NCI-H526 (cell line): ENCODE measurements at regions not wholly inside any gene's neighbourhood (a gene's known extent, or its start where the extent isn't known, plus 50 kb on each side); places are given as distances from the start of the nearest gene placed in this dataset.

ENCODE experiments used
- DNase-seq, 2 experiments: peaks; one replicate each; lab custom pipeline; 2025; lab: John Stamatoyannopoulos, UW

GRCh38 chr2:133768256-133768655 lies 200.0 kb upstream of the NCKAP5 start:
- DNase-seq = no peak

GRCh38 chr2:133768658-133769435 lies 200.6 kb upstream of the NCKAP5 start:
- DNase-seq = no peak

DNA sequence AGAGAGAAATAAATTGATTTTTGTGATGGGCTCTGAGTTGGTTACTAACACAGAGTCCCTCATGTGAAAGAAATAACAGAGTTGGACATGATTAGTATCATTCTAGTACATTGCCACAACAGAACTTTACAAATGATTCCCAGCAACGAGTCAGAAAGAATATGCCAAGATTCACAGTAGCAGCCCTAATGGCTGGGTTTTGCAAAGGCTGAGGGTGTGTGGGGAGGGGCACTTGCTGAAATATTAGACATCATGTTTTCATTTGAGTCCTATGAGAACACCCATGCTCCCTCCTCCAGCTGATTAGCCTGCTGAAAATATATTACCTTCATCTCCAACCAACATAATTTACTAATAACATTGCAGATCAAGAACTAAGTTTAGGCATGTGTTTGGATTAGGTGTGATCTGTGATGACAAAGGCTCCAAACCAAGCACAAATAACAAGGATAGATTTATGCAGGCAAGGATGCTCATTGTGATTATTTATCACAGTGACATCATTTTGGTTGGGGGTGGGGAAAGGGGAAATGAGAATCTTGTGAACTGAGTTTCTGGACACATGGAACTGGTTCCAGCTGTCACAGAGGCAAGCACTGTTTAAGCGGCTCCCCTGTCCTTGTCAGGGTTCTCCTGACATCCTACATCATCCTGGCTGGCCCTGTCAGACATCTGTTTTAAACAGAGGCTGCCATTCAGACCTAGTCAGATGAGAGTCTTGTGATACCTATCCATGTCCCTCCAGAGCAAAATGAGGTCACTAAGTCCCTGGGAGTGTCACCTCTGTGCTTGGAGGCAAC lies 205.8 kb upstream of the NCKAP5 start:
- no peak for DNase-seq

- no peak for DNase-seq
These were observed 206.4 kb upstream of the NCKAP5 start for GRCh38 chr2:133774654-133775015.

DNA sequence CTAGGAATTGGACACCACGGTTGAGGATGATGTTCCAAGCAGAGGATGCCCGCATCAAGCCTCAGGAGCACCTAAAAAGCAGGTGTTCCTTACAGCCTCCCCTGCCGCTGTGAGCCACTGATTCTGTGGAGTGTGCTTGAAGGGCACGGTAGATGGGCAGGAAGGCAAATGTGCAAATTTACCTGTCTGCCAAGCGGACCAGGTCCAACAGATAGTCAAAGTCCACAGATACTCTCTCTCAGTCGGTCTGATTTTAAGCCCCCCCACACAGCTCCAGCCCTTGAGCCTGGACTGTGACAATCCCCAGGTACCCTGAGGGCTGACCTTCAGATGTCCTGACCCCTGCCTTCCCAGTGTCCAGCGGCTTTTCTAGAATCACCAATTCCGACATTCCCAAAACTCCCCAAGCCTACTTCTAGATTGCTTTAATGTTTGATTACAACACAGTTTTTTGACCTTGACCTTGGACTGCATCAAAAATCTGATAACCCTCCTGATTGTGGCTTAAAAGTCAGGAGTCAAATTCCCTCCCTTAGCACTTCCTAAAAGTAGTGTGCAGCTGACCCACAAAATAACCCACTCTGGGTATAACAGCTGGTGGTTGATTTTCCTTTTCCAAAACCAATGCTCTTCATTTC lies 208.8 kb upstream of the NCKAP5 start:
- peak in 1 of 2 experiments; percentile 35 for DNase-seq

- DNase-seq = peak; percentile 82 to 84
These were observed 209.3 kb upstream of the NCKAP5 start for GRCh38 chr2:133777574-133777960.

GRCh38 chr2:133780099-133780996 lies 212.1 kb upstream of the NCKAP5 start:
- peak; percentile 63 to 86 for DNase-seq

DNA sequence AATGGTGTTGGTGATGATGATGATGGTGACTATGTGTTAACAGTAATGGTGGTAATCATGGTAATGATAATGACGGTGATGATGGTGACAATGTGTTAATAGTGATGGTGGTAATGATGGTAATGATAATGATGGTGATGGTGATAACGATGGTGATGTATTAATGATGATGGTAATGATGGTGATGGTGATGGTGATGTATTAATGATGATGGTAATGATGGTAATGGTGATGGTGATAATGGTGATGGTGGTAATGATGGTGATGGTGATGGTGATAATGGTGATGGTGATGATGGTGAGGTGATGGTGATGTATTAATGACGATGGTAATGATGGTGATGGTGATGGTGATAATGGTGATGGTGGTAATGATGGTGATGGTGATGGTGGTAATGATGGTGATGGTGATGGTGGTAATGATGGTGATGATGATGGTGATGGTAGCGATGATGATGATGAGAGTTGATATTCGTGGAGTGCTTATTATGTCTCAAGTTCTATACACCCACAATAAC lies 212.8 kb upstream of the NCKAP5 start:
- DNase-seq = no peak

GRCh38 chr2:133787207-133787606 lies 218.9 kb upstream of the NCKAP5 start:
- DNase-seq = no peak

- no peak for DNase-seq
These were observed 219.4 kb upstream of the NCKAP5 start for GRCh38 chr2:133787651-133788050.

- DNase-seq = no peak
These were observed 220.1 kb upstream of the NCKAP5 start for GRCh38 chr2:133788386-133788785.

DNA sequence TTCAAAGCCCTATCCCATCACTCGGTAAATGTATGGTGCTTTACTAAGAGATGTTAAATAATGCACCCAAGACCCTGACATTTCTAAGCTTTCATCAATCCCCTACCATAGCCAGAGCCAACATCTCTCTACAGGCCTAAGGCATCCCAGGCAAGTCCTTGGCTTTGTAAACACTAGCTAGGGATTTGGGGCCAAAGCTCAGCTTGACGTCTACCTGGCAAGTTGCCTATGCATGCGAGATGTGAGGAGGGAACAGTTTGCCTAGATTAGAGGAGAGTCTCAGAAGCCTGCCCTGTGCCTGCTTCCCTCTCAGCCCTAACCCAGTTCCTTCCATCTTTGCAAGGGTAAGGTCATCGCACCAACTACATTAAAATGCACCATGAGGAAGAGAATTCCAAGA lies 221.5 kb upstream of the NCKAP5 start:
- DNase-seq = no peak

GRCh38 chr2:133790711-133791110 lies 222.4 kb upstream of the NCKAP5 start:
- DNase-seq = no peak

- DNase-seq = no peak
These were observed 222.9 kb upstream of the NCKAP5 start for GRCh38 chr2:133791191-133791590.

GRCh38 chr2:133792223-133792622 lies 224.0 kb upstream of the NCKAP5 start:
- no peak for DNase-seq

DNA sequence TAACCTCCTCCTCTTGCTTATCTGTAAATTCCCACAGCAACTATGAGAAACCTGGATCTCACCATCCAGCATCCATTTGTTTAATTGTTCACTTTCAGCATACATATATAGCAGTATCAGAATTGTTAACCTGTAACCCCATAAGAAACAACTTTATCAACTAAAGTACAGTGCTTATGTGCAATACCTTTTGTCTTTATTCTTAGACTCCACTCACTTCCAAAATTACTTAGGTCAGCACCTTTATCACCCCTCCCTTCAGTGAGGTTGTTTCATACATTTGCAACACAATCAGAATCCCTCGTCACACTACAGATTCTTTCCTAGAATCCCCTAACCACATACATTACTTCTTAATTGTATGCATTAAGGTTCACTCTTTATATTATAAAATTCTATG lies 225.9 kb upstream of the NCKAP5 start:
- no peak for DNase-seq

DNA sequence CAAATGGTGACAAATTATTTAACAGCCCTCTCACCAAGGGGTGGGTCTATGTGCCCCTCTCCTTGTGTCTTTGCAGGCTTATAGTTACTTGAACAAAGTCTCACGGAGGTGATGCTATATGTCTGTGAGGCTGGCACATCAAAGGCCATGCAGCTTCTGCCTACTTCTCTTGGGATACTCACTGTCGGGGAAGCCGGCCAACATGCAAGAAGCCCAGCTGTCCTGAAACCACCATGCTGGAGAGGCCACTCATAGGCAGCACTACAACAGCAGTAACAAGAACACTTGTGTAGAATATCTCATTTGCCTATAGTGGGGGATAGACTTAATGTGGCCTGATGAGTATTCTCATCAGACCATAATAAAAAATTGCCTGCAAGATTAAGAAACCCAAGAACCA lies 233.7 kb upstream of the NCKAP5 start:
- DNase-seq = no peak

DNA sequence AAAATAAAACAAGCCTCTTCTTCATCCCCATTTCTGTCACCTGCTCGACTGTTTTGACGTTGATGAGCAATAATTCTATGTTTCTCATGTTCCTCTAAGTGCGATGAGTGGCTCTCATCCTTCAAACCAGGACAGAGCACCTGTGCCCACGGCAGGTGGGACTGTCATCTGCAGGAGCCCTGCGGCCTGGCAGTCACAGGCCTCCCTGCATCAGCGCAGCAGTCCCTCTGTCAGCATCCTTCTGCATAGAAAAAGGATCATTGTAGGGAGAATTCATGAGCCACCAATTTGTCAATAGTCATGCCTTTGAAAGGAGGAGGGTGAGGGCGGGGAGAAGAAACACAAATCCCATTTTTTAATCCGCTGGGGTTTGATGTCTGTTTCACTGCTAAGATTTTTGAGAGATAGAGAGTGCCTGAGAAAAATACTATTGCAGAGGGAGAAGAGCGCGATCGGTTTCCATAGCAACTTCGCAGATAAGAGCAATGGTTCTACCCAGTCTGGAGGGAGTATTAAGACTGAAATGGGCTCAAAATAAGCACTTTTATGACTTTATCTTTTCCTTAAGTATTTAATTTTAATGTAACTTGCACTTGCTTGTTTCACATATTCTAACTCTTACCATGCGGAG lies 234.3 kb upstream of the NCKAP5 start:
- no peak for DNase-seq

DNA sequence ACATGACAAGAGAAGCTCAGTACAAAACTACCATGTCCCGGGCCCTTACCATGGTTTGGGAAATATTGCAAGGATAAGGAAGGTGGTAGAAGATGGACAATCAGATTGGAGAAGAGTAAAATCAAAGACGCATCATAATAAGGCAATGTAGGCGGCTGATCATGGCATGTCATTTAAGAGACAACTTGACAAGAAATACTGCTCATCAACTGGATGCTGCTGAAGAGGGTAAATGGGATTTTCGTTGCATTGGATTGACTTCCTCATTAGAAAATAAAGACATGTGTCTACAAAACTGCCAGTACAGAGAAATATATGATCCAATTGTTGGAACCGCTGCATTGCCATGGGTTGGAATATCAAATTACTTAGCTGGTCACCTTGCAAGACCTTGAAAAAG lies 238.3 kb upstream of the NCKAP5 start:
- DNase-seq = no peak

DNA sequence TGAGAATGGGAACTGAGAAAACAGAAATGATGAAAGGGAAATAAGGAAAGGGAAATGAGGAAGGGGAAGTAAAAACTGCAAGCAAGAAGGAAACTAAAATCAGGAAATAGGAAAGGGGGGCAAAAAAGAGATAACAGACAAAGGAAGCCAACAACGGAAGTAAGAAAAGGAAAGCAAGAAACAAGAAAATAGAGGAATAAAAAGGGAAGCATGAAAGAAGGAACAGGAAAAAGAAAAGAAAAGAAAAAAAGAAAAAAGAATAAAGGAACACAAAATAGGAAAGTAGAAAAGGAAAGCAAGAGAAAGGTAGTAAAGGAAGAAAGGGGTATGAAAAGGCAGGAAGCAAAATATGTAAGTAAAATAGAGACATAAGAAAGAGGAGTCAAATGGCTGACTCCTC lies 241.2 kb upstream of the NCKAP5 start:
- DNase-seq = no peak

- no peak for DNase-seq
These were observed 242.3 kb upstream of the NCKAP5 start for GRCh38 chr2:133810559-133810958.
